ENCODE measurements at regions not wholly inside any gene's neighbourhood (a gene's known extent, or its start where the extent isn't known, plus 50 kb on each side); places are given as distances from the start of the nearest gene placed in this dataset.

- TF ChIP-seq EZH2 (IDR thresholded peaks at IDR 0.05; ENCODE audit: insufficient read depth, poor library complexity, severe bottlenecking) (no peak), EZH2phosphoT487 (IDR thresholded peaks at IDR 0.05; ENCODE audit: insufficient read depth, low read depth) (no peak)
Observed at GRCh38 chr1:10878469-10878868, 82.0 kb upstream of the CASZ1 start.
